GM12865 (cell line): ENCODE measurements at regions not wholly inside any gene's neighbourhood (a gene's known extent, or its start where the extent isn't known, plus 50 kb on each side); places are given as distances from the start of the nearest gene placed in this dataset.

Experiments
- DNase-seq: peaks from one replicate; pipeline ENCODE4 v3.0.0; 2010; ENCODE audit warnings: low read depth
- H3K4me3 ChIP-seq: 2 replicates; pipeline ENCODE4 v1.5.1; 2011; ENCODE audit warnings: mild to moderate bottlenecking, low read depth, low read length, control low read depth
- TF ChIP-seq, protein P1 (sequence below): IDR thresholded peaks from 2 replicates; pipeline ENCODE4 v1.5.1; 2011; ENCODE audit warnings: low read length, control low read depth, low read depth, inconsistent platforms; ENCODE audit not compliant: insufficient read depth; ENCODE audit errors: missing control alignments

DNA sequence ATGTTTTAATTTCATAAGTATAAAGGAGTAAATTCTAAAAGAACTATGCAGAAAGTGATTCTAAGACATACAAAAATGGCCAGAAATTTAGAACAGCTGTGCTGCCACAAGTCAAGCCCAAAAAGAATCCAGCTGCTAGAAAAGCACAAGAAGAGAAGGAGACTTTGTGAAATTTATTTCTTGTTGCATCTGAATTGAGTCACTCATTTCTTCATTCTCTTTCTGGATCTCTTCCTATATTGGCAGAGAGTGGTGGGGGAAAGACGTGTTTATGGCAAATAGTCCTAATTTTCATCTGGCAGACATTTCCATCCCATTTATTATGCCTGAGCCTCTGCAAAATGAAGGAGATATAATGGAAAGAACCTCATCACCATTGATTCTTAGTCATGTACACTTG, 139.6 kb upstream of the CTTNBP2NL start:
- no peak for DNase-seq
- no peak overlapping the region for H3K4me3 ChIP-seq
- TF ChIP-seq, protein P1, sequence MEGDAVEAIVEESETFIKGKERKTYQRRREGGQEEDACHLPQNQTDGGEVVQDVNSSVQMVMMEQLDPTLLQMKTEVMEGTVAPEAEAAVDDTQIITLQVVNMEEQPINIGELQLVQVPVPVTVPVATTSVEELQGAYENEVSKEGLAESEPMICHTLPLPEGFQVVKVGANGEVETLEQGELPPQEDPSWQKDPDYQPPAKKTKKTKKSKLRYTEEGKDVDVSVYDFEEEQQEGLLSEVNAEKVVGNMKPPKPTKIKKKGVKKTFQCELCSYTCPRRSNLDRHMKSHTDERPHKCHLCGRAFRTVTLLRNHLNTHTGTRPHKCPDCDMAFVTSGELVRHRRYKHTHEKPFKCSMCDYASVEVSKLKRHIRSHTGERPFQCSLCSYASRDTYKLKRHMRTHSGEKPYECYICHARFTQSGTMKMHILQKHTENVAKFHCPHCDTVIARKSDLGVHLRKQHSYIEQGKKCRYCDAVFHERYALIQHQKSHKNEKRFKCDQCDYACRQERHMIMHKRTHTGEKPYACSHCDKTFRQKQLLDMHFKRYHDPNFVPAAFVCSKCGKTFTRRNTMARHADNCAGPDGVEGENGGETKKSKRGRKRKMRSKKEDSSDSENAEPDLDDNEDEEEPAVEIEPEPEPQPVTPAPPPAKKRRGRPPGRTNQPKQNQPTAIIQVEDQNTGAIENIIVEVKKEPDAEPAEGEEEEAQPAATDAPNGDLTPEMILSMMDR: no peak

DNA sequence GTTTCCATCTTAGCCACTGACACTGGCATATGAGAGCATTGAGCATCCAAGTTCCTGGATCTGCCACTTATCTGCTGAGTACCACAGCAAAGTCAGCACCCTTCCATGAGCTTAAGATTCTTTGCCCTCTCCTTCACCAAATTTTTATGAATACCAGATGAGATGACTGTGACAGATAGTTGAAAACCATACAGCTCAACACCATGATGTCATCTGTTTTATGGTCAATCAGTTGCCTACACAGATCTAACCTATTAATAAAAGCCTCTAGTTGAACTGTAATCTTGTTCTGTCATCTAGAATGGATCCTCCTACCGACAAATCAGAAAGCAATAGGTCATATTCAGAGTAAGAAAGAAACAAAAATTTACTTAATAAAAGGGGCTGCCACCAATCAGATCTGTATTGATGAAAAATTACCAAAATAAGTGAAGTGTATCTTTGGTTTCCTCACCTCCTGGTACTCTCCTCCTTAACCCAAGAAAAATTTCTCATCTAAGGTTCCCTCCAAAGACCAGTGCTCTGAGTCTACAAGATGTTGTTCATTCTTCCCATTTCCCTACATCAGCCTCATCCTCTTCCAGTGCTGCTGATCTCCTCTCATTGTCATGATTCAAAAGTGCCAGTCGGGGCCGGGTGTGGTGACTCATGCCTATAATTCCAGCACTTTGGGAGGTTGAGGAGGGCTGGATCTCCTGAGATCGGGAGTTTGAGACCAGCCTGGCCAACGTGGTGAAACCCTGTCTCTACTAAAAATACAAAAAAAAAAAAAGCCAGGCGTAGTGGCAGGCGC, 138.8 kb upstream of the CTTNBP2NL start:
- TF ChIP-seq, protein P1: no peak
- DNase-seq: no peak

GRCh38 chr1:112260699-112261098, 135.3 kb upstream of the CTTNBP2NL start:
- TF ChIP-seq, protein P1: no peak
- DNase-seq: no peak

More for the DNA sequence above, 138.8 kb upstream of the CTTNBP2NL start:
- no peak overlapping the region for H3K4me3 ChIP-seq

GRCh38 chr1:112262316-112262715, 133.7 kb upstream of the CTTNBP2NL start:
- no peak for DNase-seq
- H3K4me3 ChIP-seq: no peak overlapping the region
- TF ChIP-seq, protein P1: no peak

More at GRCh38 chr1:112260699-112261098, 135.3 kb upstream of the CTTNBP2NL start:
- no peak overlapping the region for H3K4me3 ChIP-seq

GRCh38 chr1:112263042-112263441, 133.0 kb upstream of the CTTNBP2NL start:
- DNase-seq: no peak
- H3K4me3 ChIP-seq: no peak overlapping the region
- TF ChIP-seq, protein P1: no peak

GRCh38 chr1:112263453-112263852, 132.6 kb upstream of the CTTNBP2NL start:
- no peak overlapping the region for H3K4me3 ChIP-seq
- DNase-seq: no peak
- TF ChIP-seq, protein P1: no peak

DNA sequence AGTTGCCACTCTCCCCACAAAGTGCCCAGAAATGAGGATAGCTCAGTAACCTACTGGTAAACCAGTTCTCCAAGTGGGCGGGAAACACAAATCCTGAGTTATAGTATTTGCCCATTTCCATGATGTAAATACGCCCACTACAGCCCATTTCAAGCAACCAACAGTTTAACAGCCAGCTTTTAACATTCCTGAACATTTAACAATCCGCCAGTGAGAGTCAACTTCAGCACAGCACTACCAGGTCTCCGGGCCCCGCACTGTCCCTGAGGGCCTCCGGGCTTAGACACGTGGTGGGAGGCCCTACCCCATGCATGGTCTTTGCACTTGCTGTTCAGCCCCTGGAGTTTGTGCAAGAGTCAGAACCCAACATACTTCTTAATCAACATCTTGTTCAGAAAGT, 132.0 kb upstream of the CTTNBP2NL start:
- TF ChIP-seq, protein P1: no peak
- DNase-seq: no peak
- no peak overlapping the region for H3K4me3 ChIP-seq
